ENCODE measurements at regions not wholly inside any gene's neighbourhood (a gene's known extent, or its start where the extent isn't known, plus 50 kb on each side); places are given as distances from the start of the nearest gene placed in this dataset.

DNA sequence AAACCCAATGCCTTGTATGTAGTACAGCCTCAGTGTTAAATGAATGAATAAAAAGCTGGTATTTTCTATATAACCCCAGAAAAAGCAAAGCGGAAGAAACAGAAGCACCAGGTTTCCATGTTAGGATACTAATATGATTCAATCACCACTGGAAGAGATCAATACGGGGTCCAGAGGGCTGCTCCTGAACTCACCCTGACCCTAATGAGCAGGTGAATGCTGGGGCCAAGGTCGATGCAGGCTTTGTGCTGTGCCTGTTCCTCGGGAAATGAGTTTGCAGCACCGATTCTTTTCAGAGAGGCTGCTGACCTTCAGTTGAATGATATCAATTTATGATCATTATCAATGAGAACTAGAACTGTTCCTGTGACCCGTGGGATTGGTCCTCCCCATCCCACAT, 228.5 kb downstream of the CDCA7 start:
- Histone ChIP-seq H3K27ac (no peak overlapping the region), H3K4me3 (no peak overlapping the region), H3K9me3 (no peaks in the 10 kb centered on the region), H3K4me1 (no peaks in the 10 kb centered on the region), H3K27me3 (no peaks in the 10 kb centered on the region), H3K36me3 (no peaks in the 10 kb centered on the region)
- intact Hi-C loops (cut with DNase I; ENCODE audit: low total_unique reads), result no loop called here
- 71 to 100% methylated on average over 2 to 6 of the region's 6 CpGs for WGBS, 2 donors (ENCODE audit: low coverage in 1 of 2)
- no peak for DNase-seq
- TF ChIP-seq POLR2A (IDR thresholded peaks at IDR 0.05), result no peak
- TF ChIP-seq, protein P1, sequence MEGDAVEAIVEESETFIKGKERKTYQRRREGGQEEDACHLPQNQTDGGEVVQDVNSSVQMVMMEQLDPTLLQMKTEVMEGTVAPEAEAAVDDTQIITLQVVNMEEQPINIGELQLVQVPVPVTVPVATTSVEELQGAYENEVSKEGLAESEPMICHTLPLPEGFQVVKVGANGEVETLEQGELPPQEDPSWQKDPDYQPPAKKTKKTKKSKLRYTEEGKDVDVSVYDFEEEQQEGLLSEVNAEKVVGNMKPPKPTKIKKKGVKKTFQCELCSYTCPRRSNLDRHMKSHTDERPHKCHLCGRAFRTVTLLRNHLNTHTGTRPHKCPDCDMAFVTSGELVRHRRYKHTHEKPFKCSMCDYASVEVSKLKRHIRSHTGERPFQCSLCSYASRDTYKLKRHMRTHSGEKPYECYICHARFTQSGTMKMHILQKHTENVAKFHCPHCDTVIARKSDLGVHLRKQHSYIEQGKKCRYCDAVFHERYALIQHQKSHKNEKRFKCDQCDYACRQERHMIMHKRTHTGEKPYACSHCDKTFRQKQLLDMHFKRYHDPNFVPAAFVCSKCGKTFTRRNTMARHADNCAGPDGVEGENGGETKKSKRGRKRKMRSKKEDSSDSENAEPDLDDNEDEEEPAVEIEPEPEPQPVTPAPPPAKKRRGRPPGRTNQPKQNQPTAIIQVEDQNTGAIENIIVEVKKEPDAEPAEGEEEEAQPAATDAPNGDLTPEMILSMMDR (IDR thresholded peaks at IDR 0.05), result no peak
- in situ Hi-C loops (cut with MboI; ENCODE audit: low pct_ligation_motif_present in 1 of 4, low pct_unique_long_range_greater_than_20kb in 1 of 4, low sequenced_read_pairs in 3 of 4), result no loop called here

DNA sequence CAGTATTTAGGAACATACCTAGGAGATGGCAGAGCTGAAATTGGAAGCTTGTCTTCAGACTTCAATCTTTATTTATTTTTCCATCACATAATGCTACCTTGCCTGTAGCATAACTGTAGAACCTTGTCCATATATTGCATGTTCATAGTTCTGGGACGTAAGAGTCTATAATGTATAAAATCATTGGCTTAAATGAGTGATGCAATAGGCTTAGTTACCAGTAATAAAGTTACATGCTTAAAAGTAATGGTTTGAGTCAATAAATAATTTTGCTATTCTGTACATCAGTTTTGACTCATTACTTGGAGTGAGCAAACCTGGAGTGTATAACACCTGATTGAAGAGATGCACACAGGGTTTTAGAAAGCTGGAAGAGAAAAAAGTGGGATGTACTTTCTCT, 229.3 kb downstream of the CDCA7 start:
- in situ Hi-C loops (cut with MboI; ENCODE audit: low pct_ligation_motif_present in 1 of 4, low pct_unique_long_range_greater_than_20kb in 1 of 4, low sequenced_read_pairs in 3 of 4) (no loop called here), intact Hi-C loops (cut with DNase I; ENCODE audit: low total_unique reads) (no loop called here)
- H3K27ac ChIP-seq, result no peak overlapping the region
- no peaks in the 10 kb centered on the region for H3K4me1 ChIP-seq
- no peaks in the 10 kb centered on the region for H3K9me3 ChIP-seq
- no peaks in the 10 kb centered on the region for H3K27me3 ChIP-seq
- 75 to 91% methylated on average over 1 of the region's 1 CpG for WGBS, 2 donors (ENCODE audit: low coverage in 1 of 2)
- no peak for TF ChIP-seq EP300 (IDR thresholded peaks at IDR 0.05; ENCODE audit: low read depth)
- TF ChIP-seq POLR2A (IDR thresholded peaks at IDR 0.05), result no peak
- TF ChIP-seq, protein P1 (IDR thresholded peaks at IDR 0.05), result no peak
- TF ChIP-seq POLR2AphosphoS5 (IDR thresholded peaks at IDR 0.05), result no peak
- H3K4me3 ChIP-seq, result no peak overlapping the region
- no peak for DNase-seq
- no peaks in the 10 kb centered on the region for H3K36me3 ChIP-seq

DNA sequence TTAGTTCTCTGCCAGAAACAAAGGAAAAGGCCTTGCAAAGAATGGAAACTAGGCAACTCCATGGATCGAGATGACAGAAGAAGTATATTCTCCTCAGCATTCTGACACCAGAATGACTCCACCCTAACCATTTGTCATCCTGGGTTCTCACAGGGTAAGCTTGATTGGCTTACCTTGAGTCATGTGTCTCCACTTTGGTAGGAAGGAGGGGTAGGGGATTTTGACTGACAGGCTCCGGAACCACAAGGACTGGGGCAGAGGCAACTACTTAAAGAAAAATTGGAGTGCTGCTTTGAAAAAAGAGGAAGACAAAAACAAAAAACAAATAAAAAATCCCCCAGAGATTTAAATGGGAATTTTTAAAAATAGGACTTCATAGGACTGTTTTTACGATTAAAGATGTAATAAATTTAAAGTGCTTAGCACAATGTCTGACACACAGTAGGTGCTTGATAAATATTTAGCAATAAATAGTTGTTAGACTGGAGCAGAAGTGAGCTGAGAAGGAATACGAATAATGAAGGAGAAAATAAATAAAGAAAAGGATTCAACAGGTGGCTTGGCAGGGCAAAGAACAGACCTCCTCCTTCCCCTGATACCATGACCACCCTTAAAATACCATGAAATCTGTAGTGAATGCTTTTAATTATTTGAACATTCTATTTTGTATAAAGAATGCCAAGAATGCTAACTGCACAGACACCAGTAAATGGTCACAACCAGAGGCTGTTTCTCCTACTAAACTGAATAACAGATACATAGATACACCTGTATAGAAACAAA, 230.2 kb downstream of the CDCA7 start:
- WGBS, 2 donors (ENCODE audit: low coverage in 1 of 2), result 63 to 69% methylated on average over 3 to 4 of the region's 4 CpGs
- Histone ChIP-seq H3K27ac (no peak overlapping the region), H3K27me3 (no peaks in the 10 kb centered on the region), H3K36me3 (no peaks in the 10 kb centered on the region), H3K9me3 (no peaks in the 10 kb centered on the region), H3K4me1 (no peaks in the 10 kb centered on the region), H3K4me3 (no peak overlapping the region)
- DNase-seq, result no peak
- no peak for TF ChIP-seq POLR2AphosphoS5 (IDR thresholded peaks at IDR 0.05)
- no peak for TF ChIP-seq POLR2A (IDR thresholded peaks at IDR 0.05)
- TF ChIP-seq EP300 (IDR thresholded peaks at IDR 0.05; ENCODE audit: low read depth), result no peak
- TF ChIP-seq, protein P1 (IDR thresholded peaks at IDR 0.05), result no peak
- in situ Hi-C loops (cut with MboI; ENCODE audit: low pct_ligation_motif_present in 1 of 4, low pct_unique_long_range_greater_than_20kb in 1 of 4, low sequenced_read_pairs in 3 of 4) (no loop called here), intact Hi-C loops (cut with DNase I; ENCODE audit: low total_unique reads) (no loop called here)

DNA sequence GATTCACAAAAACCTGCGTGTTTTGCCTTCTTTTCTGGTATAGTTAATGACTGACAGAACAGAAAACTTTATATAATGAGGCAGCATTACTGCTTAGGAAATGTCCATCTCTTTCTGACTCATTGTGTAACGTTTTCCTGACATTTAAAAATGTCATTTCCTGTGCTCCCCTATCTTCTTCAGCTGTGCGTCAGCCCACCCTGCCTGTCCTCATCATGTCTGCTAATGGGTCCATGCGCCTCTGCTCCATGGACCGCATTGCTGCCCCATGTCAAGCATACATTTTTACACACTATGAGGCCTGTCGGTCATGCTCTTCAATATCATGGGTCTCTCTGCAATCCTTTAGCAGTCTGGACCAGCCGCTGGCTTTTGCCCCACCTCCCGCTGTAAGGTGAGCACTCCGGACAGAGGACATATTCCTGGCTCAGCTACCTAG, 234.3 kb downstream of the CDCA7 start:
- intact Hi-C loops (cut with DNase I; ENCODE audit: low total_unique reads), result no loop called here

More for the DNA sequence above, 234.3 kb downstream of the CDCA7 start:
- WGBS, 2 donors (ENCODE audit: low coverage in 1 of 2), result 88 to 95% methylated on average over 4 to 9 of the region's 9 CpGs
- DNase-seq, result no peak
- Histone ChIP-seq H3K36me3 (no peaks in the 10 kb centered on the region), H3K4me1 (no peaks in the 10 kb centered on the region), H3K27me3 (no peaks in the 10 kb centered on the region), H3K27ac (no peak overlapping the region), H3K9me3 (peaks cover 0 to 8% of the 10 kb centered on the region in 2 donors), H3K4me3 (no peak overlapping the region)
- in situ Hi-C loops (cut with MboI; ENCODE audit: low pct_ligation_motif_present in 1 of 4, low pct_unique_long_range_greater_than_20kb in 1 of 4, low sequenced_read_pairs in 3 of 4), result no loop called here
- TF ChIP-seq EP300 (IDR thresholded peaks at IDR 0.05; ENCODE audit: low read depth) (no peak), POLR2A (IDR thresholded peaks at IDR 0.05) (no peak), POLR2AphosphoS5 (IDR thresholded peaks at IDR 0.05) (no peak)
- TF ChIP-seq, protein P1 (IDR thresholded peaks at IDR 0.05), result no peak

All from transverse colon (tissue), 4 donors.